WTC11 (cell line): ENCODE measurements at regions not wholly inside any gene's neighbourhood (a gene's known extent, or its start where the extent isn't known, plus 50 kb on each side); places are given as distances from the start of the nearest gene placed in this dataset.

ENCODE experiments used
- ATF2 ChIP-seq: sonication (generic); formaldehyde crosslinking; IDR thresholded peaks from 2 replicates; pipeline ENCODE4 v1.8.1; 2022; ENCODE audit warnings: low read depth, missing genetic modification reagents, borderline replicate concordance
- CTCF ChIP-seq: fragments of 200-600 bp; IDR thresholded peaks from 2 replicates; pipeline ENCODE4 v1.8.0; 2022; ENCODE audit warnings: antibody characterized with exemption
- FOXJ3 ChIP-seq: sonication (generic); formaldehyde crosslinking; IDR thresholded peaks from 2 replicates; pipeline ENCODE4 v1.9.0; 2021; ENCODE audit warnings: missing genetic modification reagents, mild to moderate bottlenecking, borderline replicate concordance
- NR1H2 ChIP-seq: sonication (generic); formaldehyde crosslinking; IDR thresholded peaks from 2 replicates; pipeline ENCODE4 v1.9.0; 2021; ENCODE audit warnings: mild to moderate bottlenecking, moderate library complexity, missing genetic modification reagents
- NR3C1 ChIP-seq: sonication (generic); formaldehyde crosslinking; conservative IDR thresholded peaks from 2 replicates; pipeline ENCODE4 v1.8.1; 2023; ENCODE audit warnings: low read depth, mild to moderate bottlenecking, missing genetic modification reagents
- PREB ChIP-seq: sonication (generic); formaldehyde crosslinking; IDR thresholded peaks from 2 replicates; pipeline ENCODE4 v1.8.1; 2022; ENCODE audit warnings: mild to moderate bottlenecking, missing genetic modification reagents, moderate library complexity, borderline replicate concordance
- USF1 ChIP-seq: sonication (generic); formaldehyde crosslinking; IDR thresholded peaks from 2 replicates; pipeline ENCODE4 v1.8.0; 2022; ENCODE audit warnings: mild to moderate bottlenecking, missing genetic modification reagents
- ZNF512 ChIP-seq: sonication (generic); formaldehyde crosslinking; IDR thresholded peaks from 2 replicates; pipeline ENCODE4 v1.8.1; 2022; ENCODE audit warnings: missing genetic modification reagents, borderline replicate concordance
- TF ChIP-seq, protein P1 (sequence below): sonication (generic); formaldehyde crosslinking; IDR thresholded peaks from 2 replicates; pipeline ENCODE4 v1.8.1; 2023; ENCODE audit warnings: mild to moderate bottlenecking, missing genetic modification reagents, moderate library complexity
- TF ChIP-seq, protein P2 (sequence below): sonication (generic); formaldehyde crosslinking; IDR thresholded peaks from 2 replicates; pipeline ENCODE4 v1.8.1; 2022; ENCODE audit warnings: low read depth, mild to moderate bottlenecking, moderate library complexity, missing genetic modification reagents, borderline replicate concordance

DNA sequence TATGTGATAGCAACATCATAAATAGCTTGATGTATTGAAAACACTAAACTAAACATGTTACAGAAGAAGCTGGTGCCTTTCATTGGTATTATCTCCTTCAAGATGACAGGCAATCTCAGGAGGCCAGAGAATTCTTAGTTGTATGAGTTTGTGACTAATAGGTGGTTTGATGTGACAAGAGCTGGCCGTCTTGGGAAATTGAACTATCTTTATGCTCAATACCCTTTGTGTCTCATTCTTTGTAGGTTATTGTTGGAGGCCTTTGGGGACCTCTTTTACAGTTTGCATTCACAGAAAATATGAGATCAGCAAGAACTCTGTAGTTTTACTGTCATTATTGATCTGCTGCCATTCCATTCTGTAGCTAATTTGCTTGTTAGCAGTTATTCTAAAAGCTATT, 659.2 kb upstream of the PITX2 start:
- TF ChIP-seq, protein P1, sequence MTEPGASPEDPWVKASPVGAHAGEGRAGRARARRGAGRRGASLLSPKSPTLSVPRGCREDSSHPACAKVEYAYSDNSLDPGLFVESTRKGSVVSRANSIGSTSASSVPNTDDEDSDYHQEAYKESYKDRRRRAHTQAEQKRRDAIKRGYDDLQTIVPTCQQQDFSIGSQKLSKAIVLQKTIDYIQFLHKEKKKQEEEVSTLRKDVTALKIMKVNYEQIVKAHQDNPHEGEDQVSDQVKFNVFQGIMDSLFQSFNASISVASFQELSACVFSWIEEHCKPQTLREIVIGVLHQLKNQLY (CRISPR knock-in tag) = no peak
- TF ChIP-seq CTCF = no peak
- no peak for TF ChIP-seq NR3C1
- TF ChIP-seq, protein P2, sequence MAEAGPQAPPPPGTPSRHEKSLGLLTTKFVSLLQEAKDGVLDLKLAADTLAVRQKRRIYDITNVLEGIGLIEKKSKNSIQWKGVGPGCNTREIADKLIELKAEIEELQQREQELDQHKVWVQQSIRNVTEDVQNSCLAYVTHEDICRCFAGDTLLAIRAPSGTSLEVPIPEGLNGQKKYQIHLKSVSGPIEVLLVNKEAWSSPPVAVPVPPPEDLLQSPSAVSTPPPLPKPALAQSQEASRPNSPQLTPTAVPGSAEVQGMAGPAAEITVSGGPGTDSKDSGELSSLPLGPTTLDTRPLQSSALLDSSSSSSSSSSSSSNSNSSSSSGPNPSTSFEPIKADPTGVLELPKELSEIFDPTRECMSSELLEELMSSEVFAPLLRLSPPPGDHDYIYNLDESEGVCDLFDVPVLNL (CRISPR knock-in tag) = no peak
- TF ChIP-seq FOXJ3 (CRISPR knock-in tag) = no peak
- TF ChIP-seq ZNF512 (CRISPR knock-in tag) = no peak
- TF ChIP-seq ATF2 (CRISPR knock-in tag) = no peak
- no peak for TF ChIP-seq NR1H2 (CRISPR knock-in tag)
- TF ChIP-seq USF1 (CRISPR knock-in tag) = no peak
- no peak for TF ChIP-seq PREB (CRISPR knock-in tag)
